Nucleus accumbens (tissue), 56 donors: ENCODE measurements at regions not wholly inside any gene's neighbourhood (a gene's known extent, or its start where the extent isn't known, plus 50 kb on each side); places are given as distances from the start of the nearest gene placed in this dataset.
"Not testable (repeated sequence)": the region's sequence is repeated elsewhere in the genome, so short reads cannot be mapped to it uniquely, and the experiment has no call there.

Experiments used
- DNase-seq, 56 donors: peaks; one replicate each; lab custom pipeline; 2025; lab: John Stamatoyannopoulos, UW

GRCh38 chr5:10921160-10921559, 160.1 kb upstream of the DAP start:
- DNase-seq = no peak

DNA sequence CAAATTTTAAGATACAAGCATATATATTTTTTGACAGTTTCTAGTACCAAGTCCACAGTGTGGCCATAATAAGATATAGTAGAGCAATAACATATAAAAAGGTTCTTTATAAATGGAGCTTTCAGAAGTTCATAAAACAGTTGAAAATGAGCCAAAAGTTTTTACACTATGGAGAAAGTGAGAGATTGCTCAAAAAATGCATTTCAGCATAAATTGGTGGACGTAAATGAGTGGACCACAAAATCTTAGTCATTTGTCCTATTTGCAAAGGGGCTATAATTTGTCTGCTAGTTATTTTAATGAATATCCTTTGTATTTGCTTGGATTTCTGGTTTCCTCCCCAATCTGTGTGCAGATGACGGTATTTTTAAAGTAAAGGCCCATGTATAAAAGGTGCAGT, 159.4 kb upstream of the DAP start:
- DNase-seq = no peak

DNA sequence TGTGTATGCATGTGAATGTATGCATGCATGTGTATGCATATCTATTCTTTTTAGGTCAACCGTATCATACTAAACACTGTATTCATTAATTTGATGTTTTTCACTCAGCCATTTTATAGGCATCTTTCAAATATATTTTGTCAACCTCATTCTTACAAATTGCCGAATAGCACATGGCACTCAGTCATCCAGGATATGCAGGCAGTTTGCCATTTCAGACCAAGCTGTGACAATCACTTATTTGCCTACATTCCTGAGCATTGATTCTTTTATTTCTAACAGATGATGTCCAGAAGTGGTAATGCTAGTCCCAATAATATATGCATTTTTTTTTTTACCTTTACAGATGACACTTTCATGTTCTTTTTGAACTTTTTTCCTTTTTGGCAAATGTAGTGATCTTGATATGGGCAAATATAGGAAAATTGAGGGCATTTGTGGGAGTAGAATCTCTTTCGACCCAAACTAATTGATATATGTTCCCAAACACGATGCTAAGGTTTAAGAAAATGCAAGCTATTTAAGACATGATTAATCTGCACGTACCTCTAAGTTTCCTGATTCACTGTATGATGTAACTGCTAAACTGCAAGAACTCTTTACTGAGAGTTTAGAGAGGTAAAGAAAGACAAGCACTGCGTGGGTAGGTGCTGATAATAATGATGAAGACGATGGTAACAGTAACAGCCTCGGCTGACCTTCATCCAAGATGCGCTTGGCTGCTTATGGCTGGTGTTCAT, 153.9 kb upstream of the DAP start:
- DNase-seq = no peak

DNA sequence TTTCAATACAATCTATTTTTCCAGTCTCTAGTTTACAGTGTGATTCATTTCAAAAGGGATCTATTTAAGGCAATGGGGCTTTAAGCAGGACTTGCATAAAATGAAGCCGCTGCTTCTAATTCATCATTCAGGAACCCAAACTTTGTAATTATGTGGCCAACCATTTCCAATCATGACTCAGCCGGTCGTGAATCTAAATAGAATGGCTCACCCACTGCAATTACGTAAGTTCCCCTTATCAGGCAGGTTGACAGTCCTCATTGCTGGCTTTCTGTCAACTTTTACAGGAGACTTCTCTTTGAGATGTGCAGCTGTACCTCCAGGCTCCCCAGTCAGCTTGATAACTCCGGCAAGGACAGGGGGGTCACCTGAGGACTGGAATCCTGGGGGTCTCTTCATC, 152.8 kb upstream of the DAP start:
- DNase-seq = peak in 1 of 56 donors; percentile 2

GRCh38 chr5:10913181-10913810, 152.3 kb upstream of the DAP start:
- DNase-seq = no peak

- DNase-seq = peak in 14 of 56 donors; percentile 1 to 57 (median 8)
Observed at GRCh38 chr5:10912435-10912834, 151.4 kb upstream of the DAP start.

DNA sequence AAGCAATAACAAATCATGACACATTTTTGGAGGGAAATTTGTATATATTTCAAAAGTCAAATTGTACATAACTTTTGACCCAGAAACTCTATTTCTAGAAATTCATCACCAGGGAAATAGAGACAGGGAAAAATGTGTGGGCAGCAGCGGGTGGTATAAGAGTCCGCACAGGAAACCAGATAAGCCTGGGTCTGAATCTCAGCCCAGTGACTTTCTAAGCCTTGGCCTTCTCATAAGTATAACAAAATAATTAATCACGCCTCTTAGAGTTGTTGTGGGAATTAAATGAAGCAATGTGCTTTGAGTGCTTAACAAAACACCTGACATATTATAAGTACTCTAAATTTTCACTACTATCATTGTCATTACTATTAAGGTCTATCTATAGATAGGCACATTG, 149.2 kb upstream of the DAP start:
- DNase-seq = no peak

GRCh38 chr5:10904862-10905432, 143.9 kb upstream of the DAP start:
- DNase-seq = no peak

- DNase-seq = no peak
Observed at GRCh38 chr5:10903786-10904560, 142.9 kb upstream of the DAP start.

DNA sequence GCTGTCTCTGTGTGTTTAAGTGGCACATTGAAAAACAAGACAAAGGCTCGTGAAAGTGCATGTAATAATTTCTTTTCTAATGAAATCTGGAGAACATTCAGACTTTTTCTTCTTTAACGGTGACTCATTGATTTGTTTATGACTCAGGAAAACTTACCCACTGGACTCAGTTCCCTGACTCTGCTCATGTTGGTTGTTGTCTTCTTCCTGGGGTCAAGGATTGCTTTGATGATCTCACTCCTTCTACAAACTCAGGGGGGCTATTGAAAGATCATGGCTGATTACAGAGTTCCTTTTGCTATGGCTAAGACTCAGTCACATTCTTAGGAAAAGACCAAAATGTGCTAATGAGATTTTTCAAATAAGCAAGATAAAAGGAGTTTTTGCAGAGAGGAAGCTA, 141.1 kb upstream of the DAP start:
- no peak for DNase-seq

- DNase-seq = no peak
Observed at GRCh38 chr5:10898514-10898913, 137.5 kb upstream of the DAP start.

GRCh38 chr5:10896016-10896415, 135.0 kb upstream of the DAP start:
- no peak for DNase-seq

DNA sequence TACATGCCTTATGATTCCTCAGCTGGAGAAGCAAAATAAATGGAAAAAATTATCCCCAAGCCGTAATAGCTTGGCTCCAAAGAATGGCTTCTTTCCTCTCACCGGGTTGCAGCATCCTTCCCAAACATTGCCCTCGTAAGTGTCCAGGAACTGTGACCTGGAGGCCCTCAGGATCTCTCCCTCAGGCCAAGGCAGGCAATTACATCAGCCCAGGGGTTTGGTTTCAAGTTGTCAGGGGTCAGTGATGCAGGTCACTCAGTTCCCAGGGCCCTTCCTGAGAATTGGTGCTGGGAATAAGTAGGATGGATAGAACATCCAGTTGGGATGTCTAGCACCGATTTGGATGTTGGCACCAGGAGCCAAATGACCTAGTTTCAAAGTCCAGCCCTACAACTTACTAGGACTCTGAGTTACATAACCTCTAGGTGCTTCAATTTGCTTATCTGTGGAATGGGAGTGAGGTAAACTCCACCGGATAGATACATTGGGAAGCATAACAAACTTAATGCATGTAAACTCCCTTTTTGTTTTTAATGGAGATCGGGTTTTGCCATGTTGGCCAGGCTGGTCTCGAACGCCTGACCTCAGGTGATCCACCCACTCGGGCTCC, 133.5 kb upstream of the DAP start:
- no peak for DNase-seq

DNA sequence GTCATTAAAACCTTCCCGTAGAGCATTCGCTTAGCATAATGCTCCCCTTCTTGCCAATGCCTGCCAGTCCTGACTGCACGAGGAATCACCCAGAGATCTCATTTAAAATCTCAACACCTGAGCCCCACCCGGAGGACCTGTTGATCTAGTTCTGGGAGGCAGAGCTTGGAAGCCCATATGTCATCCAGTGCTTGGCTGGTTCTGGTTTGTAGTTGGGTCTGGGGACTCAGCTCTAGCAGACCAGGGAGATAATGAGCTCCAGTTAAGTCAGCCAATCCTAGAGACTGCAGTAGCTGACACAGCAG, 131.8 kb upstream of the DAP start:
- no peak for DNase-seq

DNA sequence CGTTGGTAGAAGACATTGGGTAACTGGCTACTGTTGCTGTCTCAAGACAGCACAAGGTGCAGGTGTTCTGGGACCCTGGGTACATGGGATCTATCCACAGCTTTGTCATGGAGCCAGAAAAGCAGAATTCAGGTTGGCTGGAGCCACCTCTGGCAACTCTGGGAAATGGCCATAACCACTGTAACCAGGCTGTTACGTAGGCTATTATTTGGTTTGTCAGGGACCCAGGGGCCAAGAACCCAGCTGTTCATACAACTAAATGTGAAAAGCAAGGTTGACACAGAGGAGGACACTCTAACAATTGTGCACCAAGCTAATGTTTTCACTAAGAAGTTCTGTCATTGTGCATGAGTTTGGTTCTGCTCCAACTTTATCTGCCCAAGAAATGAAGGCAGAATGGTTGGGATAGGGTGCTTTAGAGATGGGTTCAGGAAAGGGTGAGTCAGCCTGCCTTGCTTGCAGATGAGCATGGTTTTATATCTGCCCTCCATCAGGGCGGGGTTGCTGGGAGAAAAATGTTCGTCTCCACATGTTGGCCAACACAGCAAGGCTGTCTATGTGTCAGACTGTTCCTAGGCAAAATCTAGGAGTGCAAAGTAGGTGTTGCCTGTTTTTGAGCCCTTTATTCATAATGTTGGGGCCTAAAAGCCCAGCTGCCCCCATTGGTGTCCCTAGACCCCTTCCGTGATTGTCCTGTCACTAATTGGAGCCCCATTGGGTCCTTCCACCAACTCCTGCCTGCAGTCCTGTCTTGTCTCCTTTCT, 131.3 kb upstream of the DAP start:
- DNase-seq = no peak

DNA sequence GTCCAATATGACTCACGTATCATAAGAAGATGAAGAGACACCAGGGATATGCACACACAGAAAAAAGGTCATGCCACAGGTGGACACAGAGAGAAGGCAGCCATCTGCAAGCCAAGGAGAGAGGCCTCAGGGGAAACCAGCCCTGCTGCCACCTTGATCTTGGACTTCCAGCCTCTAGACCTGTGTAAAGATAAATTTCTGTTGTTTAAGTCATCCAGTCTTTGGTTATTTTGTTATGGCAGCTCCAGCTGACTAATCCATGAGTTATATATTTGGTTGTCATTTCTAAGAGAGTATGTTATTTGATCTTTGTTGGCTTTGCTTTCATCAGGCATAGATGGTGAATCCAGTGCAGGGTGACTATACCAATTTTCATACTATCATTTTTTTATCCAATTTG, 130.2 kb upstream of the DAP start:
- no peak for DNase-seq

- DNase-seq = no peak
Observed at GRCh38 chr5:10886497-10886896, 125.5 kb upstream of the DAP start.

GRCh38 chr5:10885026-10885425, 124.0 kb upstream of the DAP start:
- no peak for DNase-seq

DNA sequence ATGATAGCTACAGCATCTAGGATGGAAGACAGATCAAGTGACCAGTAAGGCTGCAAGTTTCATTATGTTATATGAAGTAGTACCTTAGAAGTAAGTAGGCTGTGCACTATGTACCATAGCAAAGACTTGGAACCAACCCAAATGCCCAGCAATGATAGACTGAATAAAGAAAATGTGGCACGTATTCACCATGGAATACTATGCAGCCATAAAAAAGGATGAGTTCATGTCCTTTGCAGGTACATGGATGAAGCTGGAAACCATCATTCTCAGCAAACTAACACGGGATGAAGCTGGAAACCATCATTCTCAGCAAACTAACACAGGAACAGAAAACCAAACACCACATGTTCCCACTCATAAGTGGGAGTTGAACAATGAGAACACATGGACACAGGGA, 122.9 kb upstream of the DAP start:
- DNase-seq = not testable (repeated sequence)

DNA sequence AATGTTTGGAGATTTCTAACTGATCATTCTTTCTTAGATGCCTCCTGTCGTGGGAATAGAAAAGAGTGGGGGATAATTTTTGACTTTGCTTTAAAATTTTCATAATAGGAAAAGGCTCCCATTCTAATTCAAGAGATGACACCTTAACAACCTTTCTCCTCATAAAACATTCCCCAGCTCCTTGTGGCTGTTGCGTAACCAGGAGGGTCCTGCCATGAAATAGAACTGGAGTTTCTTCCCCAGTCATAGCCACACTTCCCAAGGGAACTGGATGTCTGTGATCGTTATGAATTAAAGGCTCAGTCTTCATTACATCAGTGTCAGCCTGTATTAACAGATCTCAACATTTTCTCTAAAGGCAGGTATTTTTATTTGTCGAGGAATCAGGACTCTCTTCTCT, 119.9 kb upstream of the DAP start:
- no peak for DNase-seq
